ENCODE measurements at regions not wholly inside any gene's neighbourhood (a gene's known extent, or its start where the extent isn't known, plus 50 kb on each side); places are given as distances from the start of the nearest gene placed in this dataset.

DNA sequence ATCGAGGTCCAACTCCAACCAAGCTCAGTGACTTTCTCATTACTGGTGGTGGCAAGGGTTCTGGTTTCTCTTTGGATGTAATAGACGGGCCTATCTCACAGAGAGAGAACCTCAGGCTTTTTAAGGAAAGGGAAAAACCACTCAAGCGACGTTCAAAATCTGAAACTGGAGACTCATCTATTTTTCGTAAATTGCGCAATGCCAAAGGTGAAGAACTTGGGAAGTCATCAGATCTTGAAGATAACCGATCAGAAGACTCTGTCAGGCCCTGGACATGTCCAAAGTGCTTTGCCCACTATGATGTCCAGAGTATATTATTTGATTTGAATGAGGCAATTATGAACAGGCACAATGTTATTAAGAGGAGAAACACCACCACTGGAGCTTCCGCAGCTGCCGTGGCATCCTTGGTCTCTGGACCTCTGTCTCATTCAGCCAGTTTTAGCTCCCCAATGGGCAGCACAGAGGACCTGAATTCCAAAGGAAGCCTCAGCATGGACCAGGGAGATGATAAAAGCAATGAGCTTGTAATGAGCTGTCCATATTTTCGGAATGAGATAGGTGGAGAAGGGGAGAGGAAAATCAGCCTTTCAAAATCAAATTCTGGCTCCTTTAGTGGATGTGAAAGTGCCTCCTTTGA is 343.5 kb upstream of the RGS6 start:
- no peak for TF ChIP-seq MYC (IDR thresholded peaks at IDR 0.05; ENCODE audit: low read depth, low read length)
- TF ChIP-seq, protein P1, sequence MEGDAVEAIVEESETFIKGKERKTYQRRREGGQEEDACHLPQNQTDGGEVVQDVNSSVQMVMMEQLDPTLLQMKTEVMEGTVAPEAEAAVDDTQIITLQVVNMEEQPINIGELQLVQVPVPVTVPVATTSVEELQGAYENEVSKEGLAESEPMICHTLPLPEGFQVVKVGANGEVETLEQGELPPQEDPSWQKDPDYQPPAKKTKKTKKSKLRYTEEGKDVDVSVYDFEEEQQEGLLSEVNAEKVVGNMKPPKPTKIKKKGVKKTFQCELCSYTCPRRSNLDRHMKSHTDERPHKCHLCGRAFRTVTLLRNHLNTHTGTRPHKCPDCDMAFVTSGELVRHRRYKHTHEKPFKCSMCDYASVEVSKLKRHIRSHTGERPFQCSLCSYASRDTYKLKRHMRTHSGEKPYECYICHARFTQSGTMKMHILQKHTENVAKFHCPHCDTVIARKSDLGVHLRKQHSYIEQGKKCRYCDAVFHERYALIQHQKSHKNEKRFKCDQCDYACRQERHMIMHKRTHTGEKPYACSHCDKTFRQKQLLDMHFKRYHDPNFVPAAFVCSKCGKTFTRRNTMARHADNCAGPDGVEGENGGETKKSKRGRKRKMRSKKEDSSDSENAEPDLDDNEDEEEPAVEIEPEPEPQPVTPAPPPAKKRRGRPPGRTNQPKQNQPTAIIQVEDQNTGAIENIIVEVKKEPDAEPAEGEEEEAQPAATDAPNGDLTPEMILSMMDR (IDR thresholded peaks at IDR 0.05; ENCODE audit: low read depth, low read length), result no peak

Measured in NB4 (cell line).